ENCODE measurements at regions not wholly inside any gene's neighbourhood (a gene's known extent, or its start where the extent isn't known, plus 50 kb on each side); places are given as distances from the start of the nearest gene placed in this dataset.

GRCh38 chr13:44019651-44020050, 139.9 kb downstream of the LACC1 start:
- no peak for TF ChIP-seq CTCF (conservative IDR thresholded peaks at IDR 0.05; ENCODE audit: low read depth, low read length)
- no peak overlapping the region for H3K4me3 ChIP-seq (ENCODE audit: low read depth, low read length)
- DNase-seq (ENCODE audit: low read depth) = no peak

- no peak overlapping the region for H3K4me3 ChIP-seq (ENCODE audit: low read depth, low read length)
- no peak for TF ChIP-seq CTCF (conservative IDR thresholded peaks at IDR 0.05; ENCODE audit: low read depth, low read length)
- no peak for DNase-seq (ENCODE audit: low read depth)
These were observed 141.7 kb downstream of the LACC1 start for GRCh38 chr13:44021422-44021821.

GRCh38 chr13:44022196-44022595, 142.5 kb downstream of the LACC1 start:
- H3K4me3 ChIP-seq (ENCODE audit: low read depth, low read length) = no peak overlapping the region

GRCh38 chr13:44024167-44024845, 144.6 kb downstream of the LACC1 start:
- no peak for TF ChIP-seq CTCF (conservative IDR thresholded peaks at IDR 0.05; ENCODE audit: low read depth, low read length)
- no peak for DNase-seq (ENCODE audit: low read depth)
- no peak overlapping the region for H3K4me3 ChIP-seq (ENCODE audit: low read depth, low read length)

More at GRCh38 chr13:44022196-44022595, 142.5 kb downstream of the LACC1 start:
- no peak for TF ChIP-seq CTCF (conservative IDR thresholded peaks at IDR 0.05; ENCODE audit: low read depth, low read length)
- DNase-seq (ENCODE audit: low read depth) = peak; percentile 75

GRCh38 chr13:44024846-44025195, 145.1 kb downstream of the LACC1 start:
- DNase-seq (ENCODE audit: low read depth) = no peak
- no peak overlapping the region for H3K4me3 ChIP-seq (ENCODE audit: low read depth, low read length)
- TF ChIP-seq CTCF (conservative IDR thresholded peaks at IDR 0.05; ENCODE audit: low read depth, low read length) = no peak

GRCh38 chr13:44026194-44026593, 146.5 kb downstream of the LACC1 start:
- TF ChIP-seq CTCF (conservative IDR thresholded peaks at IDR 0.05; ENCODE audit: low read depth, low read length) = peak; percentile 5
- H3K4me3 ChIP-seq (ENCODE audit: low read depth, low read length) = no peak overlapping the region
- DNase-seq (ENCODE audit: low read depth) = no peak

GRCh38 chr13:44028734-44029133, 149.0 kb downstream of the LACC1 start:
- no peak for DNase-seq (ENCODE audit: low read depth)
- no peak overlapping the region for H3K4me3 ChIP-seq (ENCODE audit: low read depth, low read length)
- no peak for TF ChIP-seq CTCF (conservative IDR thresholded peaks at IDR 0.05; ENCODE audit: low read depth, low read length)
